NCI-H524 treated with DMSO at 0.1 percent for 48 hours (cell line): ENCODE measurements at regions not wholly inside any gene's neighbourhood (a gene's known extent, or its start where the extent isn't known, plus 50 kb on each side); places are given as distances from the start of the nearest gene placed in this dataset.
"Not testable (repeated sequence)": the region's sequence is repeated elsewhere in the genome, so short reads cannot be mapped to it uniquely, and the experiment has no call there.

Source experiments
- DNase-seq: peaks from one replicate; lab custom pipeline; 2025; lab: John Stamatoyannopoulos, UW

- no peak for DNase-seq
These were observed 293.9 kb upstream of the AMIGO2 start for GRCh38 chr12:47373554-47374150.

DNA sequence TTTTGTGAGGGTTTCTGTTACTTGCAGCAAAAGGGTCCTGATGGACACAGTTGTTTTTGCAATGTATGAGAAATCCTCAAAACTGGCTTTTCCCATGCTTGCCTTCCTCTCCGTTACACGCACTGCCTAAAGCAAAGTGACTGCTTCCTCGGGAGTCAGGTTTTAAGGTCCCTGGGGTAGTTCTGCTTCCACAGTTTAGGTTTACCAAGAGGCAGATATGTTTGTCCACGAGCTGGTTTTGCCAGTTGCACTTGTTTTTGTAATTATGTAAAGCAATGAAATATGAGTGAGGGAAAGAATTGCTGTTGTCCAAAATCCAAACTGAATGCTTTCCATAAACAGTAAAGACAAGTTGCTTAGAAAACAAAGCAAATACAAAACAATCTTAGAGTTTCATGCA is 290.7 kb upstream of the AMIGO2 start:
- DNase-seq, result no peak

- DNase-seq, result no peak
These were observed 289.3 kb upstream of the AMIGO2 start for GRCh38 chr12:47369085-47369484.

DNA sequence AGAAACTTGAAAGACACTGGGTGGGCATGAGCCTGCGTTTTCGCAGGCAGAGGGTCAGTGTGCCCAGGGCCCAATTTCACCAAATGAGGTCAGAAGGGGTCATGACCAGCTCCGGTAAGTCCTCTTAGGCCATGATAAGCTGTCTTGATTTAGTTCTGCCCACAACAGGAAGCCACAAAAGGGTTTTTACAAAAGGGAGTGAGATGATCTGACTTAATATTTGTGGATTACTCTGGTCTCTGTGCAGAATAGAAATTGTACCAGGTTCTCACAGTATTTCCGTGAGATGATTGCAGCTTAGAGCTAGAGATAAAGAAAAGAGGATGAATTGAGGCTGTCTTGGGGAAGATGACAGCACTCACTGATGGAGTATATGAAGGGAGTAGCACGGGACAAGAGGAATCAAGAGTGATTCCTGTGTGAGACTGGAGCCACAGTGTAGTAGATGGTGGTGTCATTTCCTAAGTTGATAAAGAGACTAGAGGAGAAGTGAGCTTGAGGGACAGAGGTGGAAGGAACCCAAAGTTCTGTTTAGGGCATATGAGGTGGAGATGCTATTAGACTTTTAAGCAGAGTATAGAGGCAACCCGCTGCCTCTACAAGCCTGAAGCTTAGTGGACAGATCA is 288.3 kb upstream of the AMIGO2 start:
- no peak for DNase-seq

GRCh38 chr12:47366579-47366978 is 286.8 kb upstream of the AMIGO2 start:
- no peak for DNase-seq

GRCh38 chr12:47366157-47366556 is 286.4 kb upstream of the AMIGO2 start:
- DNase-seq, result no peak

DNA sequence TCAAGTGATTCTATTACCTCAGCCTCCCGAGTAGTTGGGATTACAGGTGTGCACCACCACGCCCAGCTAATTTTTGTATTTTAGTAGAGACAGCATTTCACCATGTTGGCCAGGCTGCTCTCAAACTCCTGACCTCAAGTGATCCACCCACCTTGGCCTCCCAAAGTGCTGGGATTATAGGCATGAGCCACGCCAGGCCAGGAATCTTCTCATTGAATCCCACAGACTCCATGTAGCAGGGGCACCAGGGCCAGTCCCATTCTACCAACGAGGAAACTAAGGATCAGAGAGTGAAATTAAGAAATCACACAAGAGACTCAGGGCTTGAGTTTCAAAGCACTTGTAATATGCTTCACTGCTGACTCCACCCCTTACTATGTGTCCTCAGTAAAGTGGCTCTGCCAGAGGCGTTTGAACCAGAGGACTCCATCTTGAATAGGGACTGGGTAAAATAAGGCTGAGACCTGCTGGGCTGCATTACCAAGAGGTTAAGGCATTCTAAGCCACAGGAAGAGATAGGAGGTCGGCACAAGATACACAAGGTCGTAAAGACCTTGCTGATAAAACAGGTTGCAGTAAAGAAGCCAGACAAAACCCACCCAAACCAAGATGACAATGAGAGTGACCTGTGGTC is 285.8 kb upstream of the AMIGO2 start:
- DNase-seq, result not testable (repeated sequence)

DNA sequence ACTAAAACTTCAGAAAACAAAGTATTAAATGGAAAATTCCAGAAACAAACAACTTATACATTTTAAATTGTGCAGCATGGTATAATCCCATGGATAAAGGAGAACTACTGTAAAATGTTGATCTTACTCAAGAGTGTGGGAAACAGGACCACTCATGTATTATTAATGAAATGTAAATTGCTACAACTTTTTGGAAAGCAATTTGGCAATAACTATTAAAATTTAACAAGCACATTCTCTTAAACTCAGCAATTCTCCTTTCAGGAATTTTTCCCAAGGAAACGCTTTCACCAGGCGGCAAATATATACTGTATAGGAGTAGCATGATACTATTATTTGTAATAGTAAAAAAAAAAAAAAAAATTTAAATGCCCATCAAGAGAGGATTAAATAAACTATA is 284.5 kb upstream of the AMIGO2 start:
- DNase-seq, result no peak

GRCh38 chr12:47362126-47362705 is 282.5 kb upstream of the AMIGO2 start:
- no peak for DNase-seq

- no peak for DNase-seq
These were observed 281.7 kb upstream of the AMIGO2 start for GRCh38 chr12:47361389-47362021.

DNA sequence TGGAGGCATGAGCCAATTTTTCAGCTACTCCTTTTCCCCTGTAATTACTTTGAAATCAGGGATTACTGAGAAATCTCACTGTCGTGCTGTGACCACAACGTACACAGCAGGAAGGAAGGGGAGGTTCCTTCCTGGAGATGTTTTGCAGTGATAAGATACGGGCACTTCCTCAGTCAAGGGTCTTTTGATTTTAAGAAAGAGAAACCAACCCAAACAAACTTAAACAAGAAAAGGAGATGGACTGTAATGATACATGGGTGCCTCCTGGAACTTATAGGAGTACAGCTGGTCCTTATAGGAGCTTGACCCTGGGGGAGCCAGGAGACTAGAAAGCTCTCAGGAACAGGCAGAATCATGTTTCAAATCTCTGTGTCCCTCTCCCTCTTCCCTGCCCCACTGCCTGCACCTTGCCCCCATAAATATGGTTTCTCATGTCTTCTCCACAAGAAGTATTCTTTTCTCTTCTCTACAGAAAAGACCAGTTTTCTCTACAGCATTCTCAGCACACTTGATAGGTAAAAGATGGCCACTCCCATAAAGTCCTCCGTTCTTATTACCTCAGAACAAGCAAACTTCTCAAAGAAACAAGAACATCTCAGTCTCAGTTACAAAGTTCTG is 281.1 kb upstream of the AMIGO2 start:
- no peak for DNase-seq

DNA sequence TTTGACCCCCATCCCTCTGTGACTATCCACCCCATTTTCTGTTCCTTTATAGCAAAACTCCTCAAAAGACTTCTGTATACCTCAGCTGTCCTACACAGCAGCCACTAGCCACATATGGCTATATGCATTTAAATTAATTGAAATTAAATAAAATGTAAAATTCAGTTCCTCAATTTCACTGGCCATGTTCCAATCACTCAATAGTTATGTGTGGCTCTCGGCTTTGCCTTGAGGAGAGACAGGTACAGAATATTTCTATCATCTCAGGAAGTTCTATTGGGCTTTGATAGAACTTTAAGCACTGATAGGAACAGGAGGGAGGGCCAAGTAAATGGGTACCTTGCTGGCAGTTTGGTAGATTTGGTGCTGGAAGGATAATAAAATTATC is 280.3 kb upstream of the AMIGO2 start:
- no peak for DNase-seq

DNA sequence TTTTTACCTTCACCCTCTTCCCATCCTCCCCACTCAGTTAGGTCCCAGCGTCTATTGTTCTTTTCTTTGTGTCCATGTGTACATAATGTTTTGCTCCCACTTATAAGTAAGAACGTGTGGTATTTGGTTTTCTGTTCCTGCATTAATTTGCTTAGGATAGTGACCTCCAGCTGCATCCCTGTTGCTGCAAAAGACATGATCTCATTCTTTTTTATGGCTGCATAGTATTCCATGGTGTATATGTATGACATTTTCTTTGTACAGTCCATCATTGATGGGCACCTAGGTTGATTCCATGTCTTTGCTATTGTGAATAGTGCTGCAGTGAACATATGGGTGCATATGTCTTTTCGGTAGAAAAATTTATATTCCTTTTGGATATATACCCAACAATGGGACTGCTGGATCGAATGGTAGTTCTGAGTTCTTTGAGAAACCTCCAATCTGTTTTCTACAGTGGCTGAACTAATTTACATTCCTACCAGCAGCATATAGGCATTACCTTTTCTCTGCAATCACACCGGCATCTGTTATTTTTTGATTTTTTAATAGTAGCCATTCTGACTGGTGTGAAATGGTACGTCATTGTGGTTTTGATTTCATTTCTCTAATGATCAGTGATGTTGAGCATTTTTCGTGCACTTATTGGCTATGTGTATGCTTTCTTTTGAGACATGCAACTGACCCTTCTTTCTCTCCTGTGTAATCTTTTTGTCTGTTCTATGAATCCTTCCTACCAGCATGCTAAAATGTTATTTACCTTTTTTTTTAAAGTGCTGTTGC is 279.7 kb upstream of the AMIGO2 start:
- no peak for DNase-seq

DNA sequence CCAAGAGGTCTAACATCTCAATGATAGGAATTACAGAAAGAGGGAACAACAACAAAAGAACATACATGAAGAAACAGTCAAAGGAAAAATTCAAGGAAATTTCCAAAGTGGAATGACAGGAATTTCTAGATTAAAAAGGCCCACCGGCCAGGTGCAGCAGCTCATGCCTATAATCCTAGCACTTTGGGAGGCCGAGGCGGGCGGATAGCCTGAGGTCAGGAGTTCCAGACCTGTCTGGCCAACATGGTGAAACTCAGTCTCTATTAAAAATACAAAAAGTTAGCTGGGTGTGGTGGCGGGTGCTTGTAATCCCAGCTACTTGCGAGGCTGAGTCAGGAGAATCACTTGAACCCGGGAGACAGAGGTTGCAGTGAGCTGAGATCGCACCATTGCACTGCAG is 277.2 kb upstream of the AMIGO2 start:
- not testable (repeated sequence) for DNase-seq

GRCh38 chr12:47356129-47356700 is 276.5 kb upstream of the AMIGO2 start:
- DNase-seq, result no peak

- DNase-seq, result no peak
These were observed 273.7 kb upstream of the AMIGO2 start for GRCh38 chr12:47353508-47353907.

- peak; percentile 10 for DNase-seq
These were observed 272.3 kb upstream of the AMIGO2 start for GRCh38 chr12:47352067-47352466.

DNA sequence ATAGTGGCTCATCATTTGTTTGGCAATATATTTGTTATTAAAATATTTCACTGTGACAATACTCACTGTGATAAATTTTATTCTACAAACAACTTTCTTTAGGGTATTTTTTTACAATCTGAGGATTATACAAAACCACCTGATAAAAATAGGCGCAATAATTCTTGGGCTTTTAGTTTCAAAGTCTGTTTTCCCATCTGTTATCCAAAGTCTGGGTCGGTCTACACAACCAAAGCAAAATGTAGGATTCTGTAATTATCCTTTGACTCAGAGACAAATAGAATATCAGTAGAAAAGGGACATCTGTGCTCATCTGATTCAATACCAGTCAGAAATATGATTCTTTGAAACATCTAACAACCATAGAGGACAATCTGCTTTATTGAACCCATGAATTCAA is 271.8 kb upstream of the AMIGO2 start:
- no peak for DNase-seq

DNA sequence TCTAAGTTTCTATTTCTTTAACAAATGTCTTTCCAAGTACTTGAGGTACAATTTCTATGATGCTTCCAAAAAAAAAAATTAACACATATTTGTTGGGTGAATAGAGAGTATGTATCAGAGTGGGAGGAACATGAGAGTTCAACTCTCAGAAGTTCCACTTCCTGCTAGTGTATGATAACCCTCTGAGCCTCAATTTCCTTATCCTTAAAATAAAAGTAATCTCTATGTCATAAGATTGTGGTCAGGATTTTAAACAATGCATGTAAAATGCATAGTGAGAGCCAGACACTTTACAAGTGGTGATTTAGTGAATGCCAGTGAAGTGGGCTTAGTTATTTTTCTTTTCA is 270.3 kb upstream of the AMIGO2 start:
- DNase-seq, result no peak

- DNase-seq, result no peak
These were observed 269.6 kb upstream of the AMIGO2 start for GRCh38 chr12:47349137-47350061.
